HepG2 (cell line): ENCODE measurements at regions not wholly inside any gene's neighbourhood (a gene's known extent, or its start where the extent isn't known, plus 50 kb on each side); places are given as distances from the start of the nearest gene placed in this dataset.

Experiments used
- ATF1 ChIP-seq: IDR thresholded peaks from 2 replicates; pipeline ENCODE4 v1.6.1; 2016; ENCODE audit warnings: mild to moderate bottlenecking, control low read depth
- ELF1 ChIP-seq: sonication (generic); formaldehyde crosslinking; IDR thresholded peaks from 2 replicates; pipeline ENCODE4 v1.4.0; 2020; ENCODE audit warnings: missing genetic modification reagents
- GFI1 ChIP-seq: sonication (generic); formaldehyde crosslinking; IDR thresholded peaks from 2 replicates; pipeline ENCODE4 v1.5.0; 2020; ENCODE audit warnings: missing genetic modification reagents, mild to moderate bottlenecking, borderline replicate concordance
- HNF4G ChIP-seq, 2 experiments: sonication (generic) in 1 of 2; formaldehyde crosslinking in 1 of 2; IDR thresholded peaks; 2 replicates each; pipeline versions ENCODE4 v1.4.0 to v1.6.1; 2011 to 2020; ENCODE audit warnings: borderline replicate concordance in 2 of 2, low read depth in 2 of 2, mild to moderate bottlenecking in 2 of 2, low read length in 1 of 2, missing genetic modification reagents in 1 of 2, moderate library complexity in 1 of 2
- HOXA3 ChIP-seq: sonication (generic); formaldehyde crosslinking; IDR thresholded peaks from 2 replicates; pipeline ENCODE4 v1.5.0; 2020; ENCODE audit warnings: missing genetic modification reagents
- NFE2L2 ChIP-seq: fragments of 150-350 bp; IDR thresholded peaks from 2 replicates; pipeline ENCODE4 v1.6.1; 2014; ENCODE audit warnings: low read length
- SAP130 ChIP-seq: IDR thresholded peaks from 2 replicates; pipeline ENCODE4 v1.6.1; 2016; ENCODE audit warnings: low read depth
- SNAI1 ChIP-seq: sonication (generic); formaldehyde crosslinking; IDR thresholded peaks from 2 replicates; pipeline ENCODE4 v1.5.0; 2020; ENCODE audit warnings: mild to moderate bottlenecking, missing genetic modification reagents, borderline replicate concordance
- TAF15 ChIP-seq: fragments of 200-400 bp; formaldehyde crosslinking; IDR thresholded peaks from one replicate; pipeline ENCODE4 v1.6.1; 2018; ENCODE audit warnings: mild to moderate bottlenecking, low read depth, low read length; ENCODE audit not compliant: poor library complexity, severe bottlenecking
- ZNF674 ChIP-seq: sonication (generic); formaldehyde crosslinking; IDR thresholded peaks from 2 replicates; pipeline ENCODE4 v1.5.0; 2020; ENCODE audit warnings: low read depth, mild to moderate bottlenecking, missing genetic modification reagents
- ZNF792 ChIP-seq: IDR thresholded peaks from 2 replicates; pipeline ENCODE4 v1.6.1; 2016
- TF ChIP-seq, protein P1 (sequence below): sonication (generic); formaldehyde crosslinking; IDR thresholded peaks from 2 replicates; pipeline ENCODE4 v1.4.0; 2020; ENCODE audit warnings: missing genetic modification reagents
- TF ChIP-seq, protein P2 (sequence below): sonication (generic); formaldehyde crosslinking; IDR thresholded peaks from 2 replicates; pipeline ENCODE4 v1.4.0; 2020; ENCODE audit warnings: missing genetic modification reagents
- TF ChIP-seq, protein P3 (sequence below): sonication (generic); formaldehyde crosslinking; IDR thresholded peaks from 2 replicates; pipeline ENCODE4 v1.5.0; 2020; ENCODE audit warnings: mild to moderate bottlenecking, missing genetic modification reagents, borderline replicate concordance
- TF ChIP-seq, protein P4 (sequence below): sonication (generic); formaldehyde crosslinking; IDR thresholded peaks from 2 replicates; pipeline ENCODE4 v1.5.0; 2020; ENCODE audit warnings: missing genetic modification reagents
- TF ChIP-seq, protein P5 (sequence below): sonication (generic); formaldehyde crosslinking; IDR thresholded peaks from 2 replicates; pipeline ENCODE4 v1.5.0; 2020; ENCODE audit warnings: missing genetic modification reagents
- TF ChIP-seq, protein P6 (sequence below): IDR thresholded peaks from 2 replicates; pipeline ENCODE4 v1.6.1; 2012; ENCODE audit warnings: inconsistent platforms

DNA sequence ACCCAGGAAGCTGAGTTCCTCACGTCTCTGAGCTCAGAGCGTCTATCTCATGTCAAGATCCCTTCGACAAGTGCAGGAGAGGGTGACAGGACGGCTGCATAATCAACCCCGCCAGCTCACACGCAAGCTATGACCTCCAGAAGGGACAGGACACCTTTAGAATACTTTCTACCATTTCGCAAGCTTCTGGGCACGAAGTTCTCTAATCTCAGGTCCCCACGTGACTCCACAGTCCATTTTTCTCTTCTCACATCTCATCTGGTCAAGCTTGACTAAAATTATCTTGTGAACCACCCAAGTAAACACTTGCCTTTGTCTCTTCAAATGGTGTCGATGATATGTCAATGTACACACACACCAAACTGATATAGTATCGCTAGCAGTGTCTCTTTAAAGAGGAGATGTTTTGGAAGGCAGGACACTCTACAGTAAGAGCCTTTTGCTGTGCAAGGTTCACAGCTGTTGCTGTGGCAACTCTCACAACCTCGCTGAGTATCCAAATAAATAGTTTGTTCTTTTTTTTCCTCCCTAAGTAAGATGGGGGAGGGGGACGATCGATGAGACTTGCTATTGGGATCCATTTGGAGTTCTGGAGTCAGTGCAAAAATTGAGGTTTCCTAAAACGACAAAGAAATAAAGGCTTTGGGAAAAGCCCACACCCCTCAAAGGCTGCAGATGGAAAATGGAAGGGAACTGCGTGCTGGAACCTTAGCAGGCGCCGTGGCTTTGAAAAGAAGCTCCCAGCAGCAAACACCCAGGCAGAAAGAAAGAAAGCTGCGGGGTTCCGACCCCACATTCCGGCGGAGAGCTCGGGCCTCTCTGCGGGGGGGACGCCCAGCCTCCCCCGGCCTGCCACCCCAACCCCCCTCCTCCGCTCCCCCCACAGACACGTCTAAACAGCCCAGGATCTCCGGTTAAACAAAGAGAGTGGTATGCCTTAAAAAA, 215.4 kb upstream of the UBASH3B start (continued):
- TF ChIP-seq, protein P1, sequence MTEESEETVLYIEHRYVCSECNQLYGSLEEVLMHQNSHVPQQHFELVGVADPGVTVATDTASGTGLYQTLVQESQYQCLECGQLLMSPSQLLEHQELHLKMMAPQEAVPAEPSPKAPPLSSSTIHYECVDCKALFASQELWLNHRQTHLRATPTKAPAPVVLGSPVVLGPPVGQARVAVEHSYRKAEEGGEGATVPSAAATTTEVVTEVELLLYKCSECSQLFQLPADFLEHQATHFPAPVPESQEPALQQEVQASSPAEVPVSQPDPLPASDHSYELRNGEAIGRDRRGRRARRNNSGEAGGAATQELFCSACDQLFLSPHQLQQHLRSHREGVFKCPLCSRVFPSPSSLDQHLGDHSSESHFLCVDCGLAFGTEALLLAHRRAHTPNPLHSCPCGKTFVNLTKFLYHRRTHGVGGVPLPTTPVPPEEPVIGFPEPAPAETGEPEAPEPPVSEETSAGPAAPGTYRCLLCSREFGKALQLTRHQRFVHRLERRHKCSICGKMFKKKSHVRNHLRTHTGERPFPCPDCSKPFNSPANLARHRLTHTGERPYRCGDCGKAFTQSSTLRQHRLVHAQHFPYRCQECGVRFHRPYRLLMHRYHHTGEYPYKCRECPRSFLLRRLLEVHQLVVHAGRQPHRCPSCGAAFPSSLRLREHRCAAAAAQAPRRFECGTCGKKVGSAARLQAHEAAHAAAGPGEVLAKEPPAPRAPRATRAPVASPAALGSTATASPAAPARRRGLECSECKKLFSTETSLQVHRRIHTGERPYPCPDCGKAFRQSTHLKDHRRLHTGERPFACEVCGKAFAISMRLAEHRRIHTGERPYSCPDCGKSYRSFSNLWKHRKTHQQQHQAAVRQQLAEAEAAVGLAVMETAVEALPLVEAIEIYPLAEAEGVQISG = peak; percentile 22; the same call in 1 of the 2 replicates
- TF ChIP-seq ELF1 = peak; percentile 6; the same call in 1 of the 2 replicates
- TF ChIP-seq TAF15 = no peak
- TF ChIP-seq, protein P2, sequence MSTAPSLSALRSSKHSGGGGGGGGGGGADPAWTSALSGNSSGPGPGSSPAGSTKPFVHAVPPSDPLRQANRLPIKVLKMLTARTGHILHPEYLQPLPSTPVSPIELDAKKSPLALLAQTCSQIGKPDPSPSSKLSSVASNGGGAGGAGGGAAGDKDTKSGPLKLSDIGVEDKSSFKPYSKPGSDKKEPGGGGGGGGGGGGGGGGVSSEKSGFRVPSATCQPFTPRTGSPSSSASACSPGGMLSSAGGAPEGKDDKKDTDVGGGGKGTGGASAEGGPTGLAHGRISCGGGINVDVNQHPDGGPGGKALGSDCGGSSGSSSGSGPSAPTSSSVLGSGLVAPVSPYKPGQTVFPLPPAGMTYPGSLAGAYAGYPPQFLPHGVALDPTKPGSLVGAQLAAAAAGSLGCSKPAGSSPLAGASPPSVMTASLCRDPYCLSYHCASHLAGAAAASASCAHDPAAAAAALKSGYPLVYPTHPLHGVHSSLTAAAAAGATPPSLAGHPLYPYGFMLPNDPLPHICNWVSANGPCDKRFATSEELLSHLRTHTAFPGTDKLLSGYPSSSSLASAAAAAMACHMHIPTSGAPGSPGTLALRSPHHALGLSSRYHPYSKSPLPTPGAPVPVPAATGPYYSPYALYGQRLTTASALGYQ (CRISPR knock-in tag) = no peak
- TF ChIP-seq, protein P3, sequence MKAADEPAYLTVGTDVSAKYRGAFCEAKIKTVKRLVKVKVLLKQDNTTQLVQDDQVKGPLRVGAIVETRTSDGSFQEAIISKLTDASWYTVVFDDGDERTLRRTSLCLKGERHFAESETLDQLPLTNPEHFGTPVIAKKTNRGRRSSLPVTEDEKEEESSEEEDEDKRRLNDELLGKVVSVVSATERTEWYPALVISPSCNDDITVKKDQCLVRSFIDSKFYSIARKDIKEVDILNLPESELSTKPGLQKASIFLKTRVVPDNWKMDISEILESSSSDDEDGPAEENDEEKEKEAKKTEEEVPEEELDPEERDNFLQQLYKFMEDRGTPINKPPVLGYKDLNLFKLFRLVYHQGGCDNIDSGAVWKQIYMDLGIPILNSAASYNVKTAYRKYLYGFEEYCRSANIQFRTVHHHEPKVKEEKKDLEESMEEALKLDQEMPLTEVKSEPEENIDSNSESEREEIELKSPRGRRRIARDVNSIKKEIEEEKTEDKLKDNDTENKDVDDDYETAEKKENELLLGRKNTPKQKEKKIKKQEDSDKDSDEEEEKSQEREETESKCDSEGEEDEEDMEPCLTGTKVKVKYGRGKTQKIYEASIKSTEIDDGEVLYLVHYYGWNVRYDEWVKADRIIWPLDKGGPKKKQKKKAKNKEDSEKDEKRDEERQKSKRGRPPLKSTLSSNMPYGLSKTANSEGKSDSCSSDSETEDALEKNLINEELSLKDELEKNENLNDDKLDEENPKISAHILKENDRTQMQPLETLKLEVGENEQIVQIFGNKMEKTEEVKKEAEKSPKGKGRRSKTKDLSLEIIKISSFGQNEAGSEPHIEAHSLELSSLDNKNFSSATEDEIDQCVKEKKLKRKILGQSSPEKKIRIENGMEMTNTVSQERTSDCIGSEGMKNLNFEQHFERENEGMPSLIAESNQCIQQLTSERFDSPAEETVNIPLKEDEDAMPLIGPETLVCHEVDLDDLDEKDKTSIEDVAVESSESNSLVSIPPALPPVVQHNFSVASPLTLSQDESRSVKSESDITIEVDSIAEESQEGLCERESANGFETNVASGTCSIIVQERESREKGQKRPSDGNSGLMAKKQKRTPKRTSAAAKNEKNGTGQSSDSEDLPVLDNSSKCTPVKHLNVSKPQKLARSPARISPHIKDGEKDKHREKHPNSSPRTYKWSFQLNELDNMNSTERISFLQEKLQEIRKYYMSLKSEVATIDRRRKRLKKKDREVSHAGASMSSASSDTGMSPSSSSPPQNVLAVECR (CRISPR knock-in tag) = peak; percentile 13; the same call in 1 of the 2 replicates
- 0 out of 2 replicates have a peak, but pooled peaks have one; percentile 20 for TF ChIP-seq HOXA3 (CRISPR knock-in tag)
- TF ChIP-seq, protein P4, sequence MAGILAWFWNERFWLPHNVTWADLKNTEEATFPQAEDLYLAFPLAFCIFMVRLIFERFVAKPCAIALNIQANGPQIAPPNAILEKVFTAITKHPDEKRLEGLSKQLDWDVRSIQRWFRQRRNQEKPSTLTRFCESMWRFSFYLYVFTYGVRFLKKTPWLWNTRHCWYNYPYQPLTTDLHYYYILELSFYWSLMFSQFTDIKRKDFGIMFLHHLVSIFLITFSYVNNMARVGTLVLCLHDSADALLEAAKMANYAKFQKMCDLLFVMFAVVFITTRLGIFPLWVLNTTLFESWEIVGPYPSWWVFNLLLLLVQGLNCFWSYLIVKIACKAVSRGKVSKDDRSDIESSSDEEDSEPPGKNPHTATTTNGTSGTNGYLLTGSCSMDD (CRISPR knock-in tag) = no peak
- no peak for TF ChIP-seq ATF1
- TF ChIP-seq, protein P5, sequence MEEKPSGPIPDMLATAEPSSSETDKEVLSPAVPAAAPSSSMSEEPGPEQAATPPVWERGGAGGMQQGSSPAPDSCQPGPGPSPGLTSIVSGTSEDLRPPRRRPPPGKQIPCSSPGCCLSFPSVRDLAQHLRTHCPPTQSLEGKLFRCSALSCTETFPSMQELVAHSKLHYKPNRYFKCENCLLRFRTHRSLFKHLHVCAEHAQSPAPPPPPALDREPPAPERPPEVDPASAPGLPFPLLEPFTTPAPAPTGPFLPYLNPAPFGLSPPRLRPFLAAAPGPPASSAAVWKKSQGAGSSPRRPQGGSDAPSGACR (CRISPR knock-in tag) = no peak
- TF ChIP-seq, protein P6, sequence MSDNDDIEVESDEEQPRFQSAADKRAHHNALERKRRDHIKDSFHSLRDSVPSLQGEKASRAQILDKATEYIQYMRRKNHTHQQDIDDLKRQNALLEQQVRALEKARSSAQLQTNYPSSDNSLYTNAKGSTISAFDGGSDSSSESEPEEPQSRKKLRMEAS = peak; percentile 64; the same call in 1 of the 2 replicates
- 0 out of 2 replicates have a peak, but pooled peaks have one; percentile 21 for TF ChIP-seq ZNF792 (CRISPR knock-in tag)
- TF ChIP-seq GFI1 (CRISPR knock-in tag) = peak; percentile 66
- TF ChIP-seq HNF4G (IDR thresholded peaks at IDR 0.05; ENCODE audit: borderline replicate concordance, low read depth, low read length) = peak; percentile 49; the same call in 1 of the 2 replicates
- TF ChIP-seq HNF4G (CRISPR knock-in tag; IDR thresholded peaks at IDR 0.05; ENCODE audit: borderline replicate concordance, low read depth) = no peak
- no peak for TF ChIP-seq SNAI1 (CRISPR knock-in tag)
- TF ChIP-seq SAP130 = peak; percentile 15; the same call in 1 of the 2 replicates
- no peak for TF ChIP-seq NFE2L2
- TF ChIP-seq ZNF674 = no peak
